PC-9 (cell line): ENCODE measurements at regions not wholly inside any gene's neighbourhood (a gene's known extent, or its start where the extent isn't known, plus 50 kb on each side); places are given as distances from the start of the nearest gene placed in this dataset.

ENCODE experiments used
- CTCF ChIP-seq: fragments of 200-600 bp; sonication (generic); conservative IDR thresholded peaks from 2 replicates; pipeline ENCODE4 v1.6.1; 2017; ENCODE audit warnings: mixed run types, antibody characterized with exemption, mild to moderate bottlenecking, moderate library complexity
- EZH2 ChIP-seq: fragments of 200-600 bp; sonication (generic); IDR thresholded peaks from 2 replicates; pipeline ENCODE4 v1.8.0; 2017; ENCODE audit warnings: antibody characterized with exemption, low read depth

DNA sequence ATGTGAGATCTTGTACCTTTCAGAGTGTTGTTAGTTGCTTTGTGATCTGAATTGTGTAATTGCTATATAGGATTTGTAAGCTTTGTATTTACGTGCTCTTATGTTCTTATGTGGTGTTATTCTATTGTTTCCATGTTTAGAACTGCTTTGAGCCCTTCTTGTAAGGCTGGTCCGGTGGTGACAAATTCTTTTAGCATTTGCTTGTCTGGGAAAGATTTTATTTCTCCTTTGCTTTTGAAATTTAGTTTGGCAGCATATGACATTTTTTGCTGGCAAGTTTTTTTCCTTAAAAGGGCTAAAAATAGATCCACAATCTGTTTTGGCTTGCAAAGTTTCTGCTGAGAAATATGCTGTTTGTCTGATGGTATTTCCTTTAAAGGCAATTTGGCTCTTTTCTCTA lies 1089.2 kb upstream of the PCDH9 start:
- TF ChIP-seq CTCF (no peak), EZH2 (no peak)
